T-cell (primary cell): ENCODE measurements at regions not wholly inside any gene's neighbourhood (a gene's known extent, or its start where the extent isn't known, plus 50 kb on each side); places are given as distances from the start of the nearest gene placed in this dataset.

Experiments
- ATAC-seq, 4 experiments: fragments of 200-7000 bp in 3 of 4; fragments of 150-1000 bp in 1 of 4; cut with Tn5 transposase; replicated peaks in 1 of 4; 1 replicate in 3 of 4; 2 replicates in 1 of 4; pipeline ENCODE4 v1.10.0; 2021; ENCODE audit warnings: moderate library complexity in 3 of 4, mild to moderate bottlenecking in 2 of 4, moderate number of reproducible peaks in 1 of 4
- CTCF ChIA-PET, 2 donors: fragments of 300-600 bp; sonication (Branson Sonifier 250); formaldehyde crosslinking; loops; one replicate each; lab custom pipeline; 2022; ENCODE audit warnings: antibody characterized with exemption in 2 of 2; lab: Charles Lee
- POLR2A ChIA-PET, 2 donors: fragments of 300-600 bp; sonication (Branson Sonifier 250); formaldehyde crosslinking; loops; one replicate each; lab custom pipeline; 2022; ENCODE audit warnings: antibody characterized with exemption in 2 of 2; lab: Charles Lee
- DNase-seq, 35 experiments: peaks; one replicate each; pipeline versions ENCODE4 v3.0.0 to v3.0.0-alpha.2; 2013 to 2023
- H3K27ac ChIP-seq: one replicate; pipeline ENCODE4 v1.5.1; 2013; ENCODE audit warnings: low read length
- H3K27me3 ChIP-seq, 2 experiments: replicated peaks in 1 of 2; 1 replicate in 1 of 2; 2 replicates in 1 of 2; pipeline versions ENCODE4 v1.6.1 to v1.7.0; 2013; ENCODE audit warnings: low read length in 1 of 2, mixed read lengths in 1 of 2; ENCODE audit not compliant: control insufficient read depth in 2 of 2, insufficient read depth in 2 of 2; ENCODE audit errors: extremely low read depth in 1 of 2
- H3K36me3 ChIP-seq, 2 donors: 1 replicate in 1 of 2; 2 replicates in 1 of 2; pipeline versions ENCODE4 v1.6.1 to v1.7.0; 2013; ENCODE audit warnings: low read length in 1 of 2; ENCODE audit not compliant: control insufficient read depth in 2 of 2, insufficient read depth in 1 of 2; ENCODE audit errors: extremely low read depth in 1 of 2
- H3K4me1 ChIP-seq, 2 experiments: 1 replicate in 1 of 2; 2 replicates in 1 of 2; pipeline versions ENCODE4 v1.6.1 to v1.7.0; 2013; ENCODE audit warnings: low read length in 2 of 2, mixed read lengths in 1 of 2; ENCODE audit not compliant: insufficient read depth in 2 of 2, control insufficient read depth in 1 of 2; ENCODE audit errors: extremely low read depth in 1 of 2
- H3K4me3 ChIP-seq, 2 donors: 1 replicate in 1 of 2; 2 replicates in 1 of 2; pipeline versions ENCODE4 v1.5.1 to v1.7.0; 2013; ENCODE audit warnings: mild to moderate bottlenecking in 2 of 2, low read length in 1 of 2, moderate library complexity in 1 of 2; ENCODE audit not compliant: control insufficient read depth in 1 of 2; ENCODE audit errors: extremely low read depth in 1 of 2
- H3K9me3 ChIP-seq: 2 replicates; pipeline ENCODE4 v1.7.0; 2013
- H3K27ac Mint-ChIP-seq, 2 donors: one replicate each; pipeline ENCODE4 v1.8.0; 2020 to 2021; ENCODE audit warnings: mild to moderate bottlenecking in 2 of 2, mixed read lengths in 2 of 2
- H3K27me3 Mint-ChIP-seq, 2 donors: one replicate each; pipeline ENCODE4 v1.8.0; 2021 to 2022; ENCODE audit warnings: mixed read lengths in 2 of 2
- H3K36me3 Mint-ChIP-seq: one replicate; pipeline ENCODE4 v1.8.0; 2021; ENCODE audit warnings: mixed read lengths
- H3K4me1 Mint-ChIP-seq, 3 donors: one replicate each; pipeline ENCODE4 v1.8.0; 2020 to 2022; ENCODE audit warnings: mixed read lengths in 3 of 3, mild to moderate bottlenecking in 1 of 3
- H3K4me3 Mint-ChIP-seq, 3 donors: one replicate each; pipeline ENCODE4 v1.8.0; 2020 to 2022; ENCODE audit warnings: mild to moderate bottlenecking in 3 of 3, mixed read lengths in 3 of 3, moderate library complexity in 3 of 3
- H3K9me3 Mint-ChIP-seq, 3 donors: one replicate each; pipeline ENCODE4 v1.8.0; 2020 to 2022; ENCODE audit warnings: mixed read lengths in 3 of 3
- WGBS: methylation state at CpG from one replicate; pipeline ENCODE4 v1.1.5; 2013; ENCODE audit warnings: missing lambda C conversion rate; ENCODE audit not compliant: insufficient coverage; 5-methylcytosine and 5-hydroxymethylcytosine counted together

DNA sequence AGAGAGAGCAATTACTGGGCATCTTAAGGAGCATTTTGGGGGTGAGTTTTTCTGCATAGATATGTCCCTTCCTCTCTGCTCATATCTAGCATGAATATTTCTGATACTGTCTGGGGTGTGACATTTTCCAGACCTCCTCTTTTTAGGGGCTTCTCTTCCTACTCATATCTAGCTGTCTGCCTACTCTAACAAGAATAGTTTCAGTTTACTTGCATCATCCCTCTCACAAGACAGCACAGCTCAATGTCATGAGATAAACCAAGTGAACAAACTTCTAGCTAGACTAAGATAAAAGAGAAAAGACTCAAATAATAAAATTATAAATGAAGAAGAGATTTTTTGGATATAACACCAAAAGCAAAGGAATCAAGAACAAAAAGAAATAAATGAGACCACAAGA lies 419.5 kb upstream of the SORCS1 start:
- no peaks in the 10 kb centered on the region for H3K9me3 ChIP-seq

DNA sequence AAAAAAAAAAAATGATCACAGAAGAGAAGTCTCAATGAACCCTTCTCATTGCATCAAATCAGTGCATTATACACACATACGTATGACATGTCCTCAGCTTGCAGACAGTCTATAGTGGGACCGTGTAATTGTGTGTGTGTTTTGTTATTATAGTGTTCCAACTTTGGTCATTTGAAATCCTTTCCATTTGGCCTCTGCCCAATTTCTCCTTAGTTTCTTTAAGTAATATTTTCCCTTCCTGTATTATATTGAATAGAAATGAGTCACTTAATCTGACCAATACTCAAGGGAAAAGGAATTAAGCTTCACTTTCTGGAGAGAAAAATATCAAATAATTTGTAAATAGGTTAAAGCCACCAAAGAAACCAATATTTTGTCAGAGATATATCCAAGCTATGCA lies 415.5 kb upstream of the SORCS1 start:
- H3K4me3 Mint-ChIP-seq: no peak overlapping the region
- ATAC-seq (no peak), DNase-seq (no peak)
- WGBS: no CpG with 5 or more reads among the region's 2 CpGs
- no peaks in the 10 kb centered on the region for H3K27me3 Mint-ChIP-seq
- peaks cover 12 to 19% (median 14%) of the 10 kb centered on the region in 3 donors for H3K9me3 Mint-ChIP-seq
- ChIA-PET POLR2A (no interaction called here), CTCF (no interaction called here)
- H3K36me3 Mint-ChIP-seq: no peaks in the 10 kb centered on the region
- Histone ChIP-seq H3K4me3 (no peak overlapping the region), H3K27me3 (no peaks in the 10 kb centered on the region), H3K4me1 (no peaks in the 10 kb centered on the region), H3K36me3 (no peaks in the 10 kb centered on the region), H3K27ac (no peak overlapping the region), H3K9me3 (no peaks in the 10 kb centered on the region)
- no peak overlapping the region for H3K27ac Mint-ChIP-seq
- H3K4me1 Mint-ChIP-seq: no peaks in the 10 kb centered on the region

More for the DNA sequence above, 419.5 kb upstream of the SORCS1 start:
- H3K9me3 Mint-ChIP-seq: peaks cover 23 to 33% (median 31%) of the 10 kb centered on the region in 3 donors
- no peaks in the 10 kb centered on the region for H3K4me1 Mint-ChIP-seq
- no peak for ATAC-seq
- DNase-seq: no peak
- ChIA-PET POLR2A (no interaction called here), CTCF (no interaction called here)
- Histone ChIP-seq H3K27me3 (no peaks in the 10 kb centered on the region), H3K36me3 (no peaks in the 10 kb centered on the region), H3K4me1 (no peaks in the 10 kb centered on the region), H3K27ac (no peak overlapping the region), H3K4me3 (no peak overlapping the region)
- H3K4me3 Mint-ChIP-seq: no peak overlapping the region
- H3K36me3 Mint-ChIP-seq: no peaks in the 10 kb centered on the region
- no peaks in the 10 kb centered on the region for H3K27me3 Mint-ChIP-seq
- H3K27ac Mint-ChIP-seq: no peak overlapping the region

DNA sequence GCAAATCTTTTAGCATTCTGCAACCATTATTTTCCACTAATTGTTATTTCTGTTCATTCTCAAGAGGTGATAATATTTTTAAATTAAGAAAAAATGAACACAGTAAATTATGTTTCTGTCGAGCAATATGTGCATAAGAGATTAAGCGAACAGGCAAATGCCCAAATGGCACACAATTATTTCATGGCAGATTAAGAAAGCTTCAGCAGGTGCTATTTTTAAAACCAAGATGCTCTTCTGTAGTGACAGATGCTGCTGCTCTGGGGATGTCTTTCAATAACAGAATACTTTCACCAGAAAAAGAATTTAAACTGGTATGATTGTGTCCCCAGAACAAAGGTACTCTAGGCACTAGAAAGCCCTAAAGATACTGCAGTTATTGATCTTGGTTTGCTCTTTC lies 412.7 kb upstream of the SORCS1 start:
- Mint-ChIP-seq H3K27me3 (no peaks in the 10 kb centered on the region), H3K36me3 (no peaks in the 10 kb centered on the region), H3K27ac (no peak overlapping the region), H3K4me1 (no peaks in the 10 kb centered on the region), H3K4me3 (no peak overlapping the region), H3K9me3 (peaks cover 0 to 9% (median 9%) of the 10 kb centered on the region in 3 donors)
- no peak for DNase-seq
- Histone ChIP-seq H3K27ac (no peak overlapping the region), H3K27me3 (no peaks in the 10 kb centered on the region), H3K4me3 (no peak overlapping the region), H3K36me3 (no peaks in the 10 kb centered on the region), H3K9me3 (no peaks in the 10 kb centered on the region), H3K4me1 (no peaks in the 10 kb centered on the region)
- WGBS: 100% methylated on average over 2 of the region's 2 CpGs
- no peak for ATAC-seq
- ChIA-PET POLR2A (no interaction called here), CTCF (no interaction called here)

DNA sequence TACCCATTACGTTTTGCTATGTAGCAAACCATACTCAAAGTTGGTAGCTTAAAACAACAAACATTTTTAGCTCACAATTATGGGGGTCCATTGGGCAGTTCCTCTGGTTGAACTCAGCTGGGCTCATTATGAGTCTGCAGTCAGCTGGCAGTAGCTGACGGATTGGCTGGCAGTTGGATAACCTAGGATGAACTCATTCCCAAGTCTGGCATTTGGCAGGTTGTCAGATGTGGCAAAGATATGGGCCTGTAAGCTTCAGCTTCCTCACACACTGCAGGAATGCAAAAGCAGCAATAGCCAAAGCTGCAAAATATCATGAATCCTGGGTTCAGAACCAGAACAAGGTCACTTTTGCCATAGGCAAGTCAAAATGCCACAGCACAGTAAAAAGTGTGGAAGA lies 412.2 kb upstream of the SORCS1 start:
- Histone ChIP-seq H3K4me1 (no peaks in the 10 kb centered on the region), H3K27ac (no peak overlapping the region), H3K36me3 (no peaks in the 10 kb centered on the region), H3K9me3 (no peaks in the 10 kb centered on the region), H3K4me3 (no peak overlapping the region), H3K27me3 (no peaks in the 10 kb centered on the region)
- no peak overlapping the region for H3K27ac Mint-ChIP-seq
- no peak for DNase-seq
- 33% methylated on average over 1 of the region's 2 CpGs for WGBS
- no peaks in the 10 kb centered on the region for H3K27me3 Mint-ChIP-seq
- no peaks in the 10 kb centered on the region for H3K36me3 Mint-ChIP-seq
- ChIA-PET CTCF (no interaction called here), POLR2A (no interaction called here)
- no peak overlapping the region for H3K4me3 Mint-ChIP-seq
- ATAC-seq: no peak
- no peaks in the 10 kb centered on the region for H3K4me1 Mint-ChIP-seq
- H3K9me3 Mint-ChIP-seq: peaks cover 0 to 9% (median 9%) of the 10 kb centered on the region in 3 donors

DNA sequence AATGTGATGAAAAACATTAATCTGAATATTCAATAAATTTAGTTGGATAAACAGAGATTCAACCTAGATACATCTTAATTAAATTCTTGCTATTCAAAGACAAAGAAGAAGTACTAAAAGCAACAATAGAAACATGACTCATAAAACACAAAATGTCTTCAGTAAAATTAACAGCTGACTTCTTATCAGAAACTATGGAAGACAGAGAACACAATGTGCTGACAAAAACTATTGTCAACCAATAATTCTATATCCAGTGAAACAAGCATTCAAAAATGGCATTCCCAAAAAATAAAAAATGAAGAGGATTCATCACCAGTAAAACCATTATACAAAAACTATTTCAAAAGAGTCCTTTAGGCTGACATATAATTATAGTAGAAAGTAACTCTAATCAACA lies 400.5 kb upstream of the SORCS1 start:
- Histone ChIP-seq H3K4me3 (no peak overlapping the region), H3K9me3 (peaks cover 2% of the 10 kb centered on the region), H3K27ac (no peak overlapping the region), H3K4me1 (no peaks in the 10 kb centered on the region), H3K27me3 (no peaks in the 10 kb centered on the region), H3K36me3 (no peaks in the 10 kb centered on the region)
- POLR2A ChIA-PET: no interaction called here
- DNase-seq (no peak), ATAC-seq (no peak)
- Mint-ChIP-seq H3K27me3 (no peaks in the 10 kb centered on the region), H3K9me3 (peaks cover 7 to 29% (median 27%) of the 10 kb centered on the region in 3 donors), H3K4me1 (no peaks in the 10 kb centered on the region), H3K4me3 (no peak overlapping the region), H3K36me3 (no peaks in the 10 kb centered on the region), H3K27ac (no peak overlapping the region)
- CTCF ChIA-PET: no interaction called here

DNA sequence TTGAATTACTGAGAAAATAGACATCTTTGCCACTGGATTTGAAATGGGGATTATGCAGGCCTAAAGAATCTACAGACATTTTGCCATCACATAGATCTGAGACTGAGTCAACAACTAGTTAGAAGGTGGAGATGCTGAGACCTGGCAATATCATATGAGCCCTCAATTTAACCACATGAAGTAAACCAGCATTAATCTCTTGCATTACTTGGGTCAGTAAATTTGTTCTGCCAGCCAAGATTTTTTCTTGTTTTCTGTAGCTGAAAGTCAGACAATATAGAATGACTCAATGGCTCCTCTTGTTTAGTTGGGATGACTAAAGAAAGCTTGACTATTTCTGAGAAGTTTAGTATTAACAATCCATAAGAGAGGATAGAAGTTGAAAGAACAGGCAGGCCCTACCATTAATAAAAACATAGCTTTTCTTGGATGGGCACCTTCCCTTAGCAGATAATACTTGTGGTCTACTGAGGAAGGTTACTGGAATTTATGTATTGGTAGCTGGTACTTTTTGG lies 396.7 kb upstream of the SORCS1 start:
- ATAC-seq (no peak), DNase-seq (no peak)
- Histone ChIP-seq H3K4me1 (no peaks in the 10 kb centered on the region), H3K36me3 (no peaks in the 10 kb centered on the region), H3K27me3 (no peaks in the 10 kb centered on the region), H3K9me3 (no peaks in the 10 kb centered on the region), H3K27ac (no peak overlapping the region), H3K4me3 (no peak overlapping the region)
- Mint-ChIP-seq H3K4me1 (no peaks in the 10 kb centered on the region), H3K27me3 (no peaks in the 10 kb centered on the region), H3K9me3 (peaks cover 11 to 14% (median 12%) of the 10 kb centered on the region in 3 donors), H3K27ac (no peak overlapping the region), H3K4me3 (no peak overlapping the region), H3K36me3 (no peaks in the 10 kb centered on the region)
- ChIA-PET CTCF (no interaction called here), POLR2A (no interaction called here)

DNA sequence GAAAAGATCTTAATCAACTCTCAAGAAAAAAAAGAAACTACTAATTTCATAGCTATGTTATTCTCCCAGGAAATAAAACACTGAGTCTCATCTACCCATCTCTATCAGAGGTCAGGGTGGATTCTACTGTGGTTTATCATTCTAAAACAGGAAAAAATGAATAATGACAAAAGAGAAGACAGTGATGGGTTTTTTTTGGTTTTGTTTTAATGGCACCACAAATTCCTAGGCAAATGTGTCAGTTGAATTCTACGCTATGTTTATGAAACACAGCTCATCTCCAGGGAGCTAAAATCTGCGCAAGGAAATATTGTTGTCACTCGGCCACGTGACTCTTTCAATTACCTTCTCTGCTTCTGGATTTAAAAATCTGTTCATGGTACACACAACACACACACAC lies 393.4 kb upstream of the SORCS1 start:
- ATAC-seq (no peak), DNase-seq (no peak)
- Mint-ChIP-seq H3K27me3 (no peaks in the 10 kb centered on the region), H3K27ac (no peak overlapping the region), H3K4me1 (no peaks in the 10 kb centered on the region), H3K9me3 (peaks cover 12 to 22% (median 19%) of the 10 kb centered on the region in 3 donors), H3K36me3 (no peaks in the 10 kb centered on the region), H3K4me3 (no peak overlapping the region)
- no peaks in the 10 kb centered on the region for H3K4me1 ChIP-seq
- WGBS: no CpG with 5 or more reads among the region's 4 CpGs
- H3K27me3 ChIP-seq: no peaks in the 10 kb centered on the region
- H3K9me3 ChIP-seq: peaks cover 2% of the 10 kb centered on the region
- CTCF ChIA-PET: interaction anchor here in 1 of 2 donors (0.6 kb wide), 1 partner anchor 1236 kb away, joined by 3 read pairs; no protein-coding TSS in a partner anchor
- H3K36me3 ChIP-seq: no peaks in the 10 kb centered on the region
- no peak overlapping the region for H3K4me3 ChIP-seq
- H3K27ac ChIP-seq: no peak overlapping the region
- POLR2A ChIA-PET: interaction anchor here in 1 of 2 donors (0.7 kb wide), 1 partner anchor 1521 kb away, joined by 4 read pairs; no protein-coding TSS in a partner anchor
